ENCODE measurements at regions not wholly inside any gene's neighbourhood (a gene's known extent, or its start where the extent isn't known, plus 50 kb on each side); places are given as distances from the start of the nearest gene placed in this dataset.

- DNase-seq (ENCODE audit: low read depth): no peak
Measured at GRCh38 chr2:226378753-226379705, 420.6 kb downstream of the IRS1 start.

DNA sequence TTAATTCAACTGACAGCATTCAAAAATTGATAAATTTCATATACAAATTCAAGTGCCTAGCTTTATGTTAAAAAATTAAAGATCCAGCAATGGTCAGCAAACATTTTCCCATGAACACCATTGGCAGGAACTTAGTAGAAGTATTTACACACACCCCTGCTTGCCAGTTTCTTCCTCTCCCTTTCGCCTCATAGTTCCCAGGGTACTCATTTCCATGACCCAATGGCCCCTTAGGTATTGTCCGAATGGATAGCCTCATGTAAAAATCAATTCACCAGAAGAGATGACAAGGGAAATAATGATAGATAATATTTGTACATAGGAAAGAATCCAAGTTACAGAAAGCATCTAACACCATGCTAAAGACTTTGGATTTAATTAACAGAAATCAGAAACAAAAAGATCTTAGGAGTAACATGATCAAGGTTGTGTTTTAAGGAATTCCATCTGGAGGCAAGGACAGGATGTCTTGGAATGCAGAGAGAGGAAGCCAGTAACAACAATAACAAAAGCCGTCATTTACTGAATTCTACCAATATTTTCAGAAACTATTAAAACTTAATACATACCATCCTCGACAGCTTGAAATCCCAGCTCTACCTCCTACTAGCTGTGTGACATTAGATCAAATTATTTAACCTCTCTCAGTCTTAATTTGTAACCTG lies 423.0 kb downstream of the IRS1 start:
- no peak for DNase-seq (ENCODE audit: low read depth)

DNA sequence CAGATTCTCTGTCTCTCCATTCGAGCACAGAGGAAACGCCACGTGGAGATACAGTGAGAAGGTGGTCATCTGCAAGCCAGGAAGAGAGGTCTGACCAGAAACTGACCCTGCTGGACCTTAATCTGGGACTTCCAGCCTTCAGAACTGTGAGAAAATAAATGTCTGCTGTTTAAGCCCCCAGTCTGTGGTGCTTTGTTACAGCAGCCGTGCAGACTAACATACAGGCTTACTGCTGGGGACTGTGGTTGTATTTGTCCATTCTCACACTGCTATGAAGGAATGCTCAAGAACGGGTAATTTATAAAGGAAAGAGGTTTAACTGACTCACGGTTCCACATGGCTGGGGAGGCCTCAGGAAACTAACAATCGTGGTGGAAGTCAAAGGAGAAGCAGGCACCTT lies 432.7 kb downstream of the IRS1 start:
- no peak for DNase-seq (ENCODE audit: low read depth)

- no peak for DNase-seq (ENCODE audit: low read depth)
Measured at GRCh38 chr2:226364217-226364616, 435.4 kb downstream of the IRS1 start.

GRCh38 chr2:226362980-226363379 lies 436.6 kb downstream of the IRS1 start:
- peak; percentile 24 for DNase-seq (ENCODE audit: low read depth)

DNA sequence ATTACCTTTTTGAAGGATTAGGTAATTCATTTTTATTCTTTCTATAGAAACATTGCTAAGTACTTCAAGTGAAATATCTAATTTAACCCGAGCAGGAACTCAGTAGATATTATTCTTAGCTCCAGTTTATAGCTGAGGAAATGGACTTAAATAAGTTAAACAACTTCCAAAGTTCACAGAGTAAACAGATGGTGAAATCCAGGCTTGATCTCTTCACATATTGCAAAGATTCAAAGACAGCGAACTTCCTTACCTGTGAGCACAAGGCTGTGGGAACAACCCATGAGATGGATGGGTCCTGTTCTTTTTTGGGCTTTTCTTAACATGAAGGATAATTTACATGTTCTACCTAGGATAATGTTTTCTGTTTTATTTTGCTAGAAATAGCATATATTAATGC lies 439.0 kb downstream of the IRS1 start:
- no peak for DNase-seq (ENCODE audit: low read depth)

DNA sequence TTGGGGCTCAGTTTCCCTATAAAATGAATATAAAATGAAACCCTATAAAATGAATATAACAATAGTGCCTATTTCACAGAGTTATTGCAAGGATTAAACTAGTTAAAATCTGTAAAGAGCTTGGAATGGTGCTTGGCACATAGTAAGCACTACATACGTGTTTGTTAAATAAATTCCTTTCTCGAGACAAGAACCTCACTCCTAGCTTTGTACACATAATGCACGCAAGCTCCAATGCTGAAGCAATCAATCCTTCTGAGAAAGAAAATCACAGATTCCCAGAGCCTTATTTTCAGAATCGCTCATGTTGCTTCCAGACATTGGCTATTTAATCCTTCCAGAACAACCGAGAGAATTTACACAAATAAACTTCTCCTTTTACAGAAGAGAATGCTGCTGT lies 440.9 kb downstream of the IRS1 start:
- DNase-seq (ENCODE audit: low read depth): no peak

GRCh38 chr2:226357816-226358215 lies 441.8 kb downstream of the IRS1 start:
- DNase-seq (ENCODE audit: low read depth): no peak

DNA sequence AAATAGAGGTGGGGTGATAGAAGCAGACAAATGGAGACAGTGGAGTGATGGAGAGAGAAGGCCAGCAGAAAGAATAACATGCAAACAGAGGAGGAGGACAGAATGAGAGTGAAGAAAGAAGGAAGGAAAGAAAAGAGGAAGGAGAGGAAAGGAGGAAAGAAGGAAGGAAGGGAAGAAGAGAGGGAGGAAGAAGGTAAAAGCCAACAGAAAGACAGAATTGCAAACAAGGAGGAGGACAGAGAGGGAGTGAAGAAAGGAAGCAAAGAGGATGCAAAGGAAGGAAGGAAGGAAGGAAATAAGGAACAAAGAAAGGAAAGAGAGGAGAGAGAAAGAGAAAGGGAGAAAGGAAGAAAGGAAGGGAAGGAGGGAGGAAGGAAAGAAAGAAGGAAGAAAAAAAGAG lies 444.0 kb downstream of the IRS1 start:
- DNase-seq (ENCODE audit: low read depth): no peak

DNA sequence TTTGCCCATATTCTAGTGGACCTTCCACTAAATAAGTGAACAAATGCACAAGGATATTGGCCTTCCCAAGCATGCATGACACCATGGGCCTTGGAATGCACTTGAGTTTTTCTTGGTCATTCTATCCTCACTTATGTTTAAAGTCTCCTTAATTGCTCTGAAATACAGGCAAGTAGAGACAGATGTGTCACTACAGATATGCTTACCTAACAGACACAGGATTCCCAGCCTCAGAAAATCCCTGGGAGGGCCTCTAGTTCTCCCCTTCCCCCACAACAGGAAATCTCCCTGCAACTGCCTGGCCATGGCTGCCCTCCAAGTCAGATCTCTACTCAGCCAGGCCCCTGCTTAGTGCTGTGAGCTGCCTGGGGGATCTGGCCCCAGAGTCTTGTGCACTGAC lies 445.2 kb downstream of the IRS1 start:
- DNase-seq (ENCODE audit: low read depth): no peak

GRCh38 chr2:226352941-226353560 lies 446.6 kb downstream of the IRS1 start:
- DNase-seq (ENCODE audit: low read depth): no peak

DNA sequence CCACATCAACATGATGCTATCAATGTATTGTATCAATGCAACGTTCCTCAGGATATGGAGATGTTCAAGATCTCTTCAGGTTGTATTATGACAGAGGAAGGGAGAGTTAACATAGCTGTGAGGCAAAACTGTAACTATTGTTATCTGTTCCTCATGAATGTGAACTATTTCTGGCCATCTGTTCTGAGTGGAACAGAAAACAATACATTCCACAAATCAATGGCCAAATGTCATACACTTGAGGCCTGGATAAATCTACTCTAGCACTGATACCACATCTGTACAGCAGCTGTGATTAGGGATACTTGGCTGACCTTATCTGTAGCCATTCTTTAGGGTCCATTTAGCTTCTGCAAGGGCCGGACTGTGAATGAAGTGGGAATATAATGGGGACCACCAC lies 447.9 kb downstream of the IRS1 start:
- DNase-seq (ENCODE audit: low read depth): no peak

GRCh38 chr2:226339616-226340015 lies 460.0 kb downstream of the IRS1 start:
- no peak for DNase-seq (ENCODE audit: low read depth)

DNA sequence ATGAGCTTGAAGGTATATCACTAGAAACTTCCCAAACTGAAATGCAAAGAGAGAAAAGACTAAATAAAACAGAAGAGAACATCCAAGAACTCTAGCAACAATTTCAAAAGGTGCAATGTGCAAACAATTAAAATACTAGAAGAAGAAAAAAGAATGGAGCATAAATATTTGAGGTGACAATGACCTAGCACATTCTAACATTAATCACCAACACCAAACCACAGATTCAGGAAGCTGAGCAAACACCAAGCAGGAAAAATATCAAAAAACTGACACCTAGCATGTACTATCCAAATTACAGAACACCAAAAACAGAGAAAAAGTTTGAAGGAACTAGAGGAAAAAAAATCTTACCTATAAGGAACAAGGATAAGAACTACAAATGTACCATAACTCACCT lies 460.8 kb downstream of the IRS1 start:
- DNase-seq (ENCODE audit: low read depth): no peak

DNA sequence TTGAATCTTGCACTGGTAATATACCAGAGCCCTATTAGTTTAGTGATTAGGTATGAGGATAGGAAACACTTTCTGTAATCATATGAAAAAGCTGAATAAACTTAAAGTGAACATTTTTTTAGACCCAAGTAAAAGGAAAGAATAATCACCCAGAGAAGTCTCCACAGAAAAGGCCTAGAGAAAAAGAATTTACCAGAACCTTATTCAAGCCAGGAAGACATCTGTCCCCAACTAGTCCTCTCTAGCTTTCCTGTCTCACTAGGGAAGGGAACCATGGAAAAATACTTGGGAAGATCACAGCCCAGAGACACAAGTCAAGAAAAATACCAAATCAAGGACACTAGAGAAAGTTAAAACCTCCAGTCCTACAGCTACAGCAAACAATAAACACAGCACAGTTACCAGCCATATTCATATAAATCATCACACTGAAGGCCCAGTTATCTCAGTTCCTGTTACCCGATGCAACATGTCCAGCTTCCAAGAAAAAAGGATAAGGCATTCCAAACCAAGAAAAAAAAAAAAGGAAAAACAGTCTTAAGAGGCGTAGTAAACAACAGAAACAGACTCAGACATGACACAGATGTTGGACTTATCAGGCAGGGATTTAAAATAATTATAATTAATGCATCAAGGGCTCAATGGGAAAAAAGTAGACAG lies 461.5 kb downstream of the IRS1 start:
- DNase-seq (ENCODE audit: low read depth): no peak

- DNase-seq (ENCODE audit: low read depth): no peak
Measured at GRCh38 chr2:226336283-226336682, 463.3 kb downstream of the IRS1 start.

DNA sequence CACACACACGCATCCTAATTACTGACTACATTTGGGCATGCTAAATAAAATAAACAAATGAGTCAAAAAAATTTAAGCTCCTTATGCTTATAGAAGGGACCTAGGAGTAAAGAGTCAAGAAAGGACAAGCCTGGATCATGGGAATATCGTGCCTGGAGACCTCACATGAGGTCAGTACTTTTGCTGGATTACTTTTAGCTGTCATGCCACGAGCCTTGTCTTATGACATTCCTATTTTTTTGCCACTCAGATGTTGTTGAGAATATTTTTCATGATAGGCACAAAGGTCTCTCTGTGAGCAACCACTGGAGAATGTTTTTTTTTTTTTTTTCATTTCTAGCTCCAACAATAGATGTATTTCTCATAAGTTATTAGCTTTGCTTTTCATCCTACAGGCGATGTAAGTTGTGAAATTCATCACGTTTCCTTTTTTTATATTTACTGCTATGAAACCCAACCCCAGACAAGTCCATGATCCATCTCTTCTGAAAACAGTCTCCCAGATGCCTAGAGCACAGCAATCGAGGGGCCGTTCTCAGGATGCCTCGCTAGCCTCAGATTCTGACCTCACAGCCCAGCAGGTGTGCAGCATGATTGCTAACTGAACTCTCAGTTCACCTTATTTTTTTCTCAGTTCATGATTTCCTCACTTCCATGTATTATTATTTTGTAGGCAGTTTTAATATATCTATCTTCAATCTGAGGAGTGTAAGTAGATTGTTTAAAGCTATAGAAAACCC lies 464.5 kb downstream of the IRS1 start:
- no peak for DNase-seq (ENCODE audit: low read depth)

DNA sequence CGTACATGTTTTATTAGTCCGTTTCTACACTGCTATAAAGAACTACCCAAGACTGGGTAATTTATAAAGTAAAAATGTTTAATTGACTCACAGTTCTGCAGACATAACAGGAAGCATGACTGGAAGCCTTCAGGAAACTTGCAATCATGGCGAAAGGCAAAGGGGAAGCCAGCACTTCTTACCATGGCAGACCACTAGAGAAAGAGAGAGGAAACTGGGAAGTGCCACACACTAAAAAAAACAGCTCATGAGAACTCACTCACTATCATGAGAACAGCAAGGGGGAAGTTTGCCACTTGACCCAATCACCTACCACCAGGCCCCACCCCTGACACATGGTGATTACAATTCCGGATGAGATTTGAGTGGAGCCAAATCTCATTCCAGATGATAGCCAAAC lies 466.2 kb downstream of the IRS1 start:
- DNase-seq (ENCODE audit: low read depth): no peak

- no peak for DNase-seq (ENCODE audit: low read depth)
Measured at GRCh38 chr2:226330206-226330605, 469.4 kb downstream of the IRS1 start.

GRCh38 chr2:226329180-226329579 lies 470.4 kb downstream of the IRS1 start:
- no peak for DNase-seq (ENCODE audit: low read depth)

DNA sequence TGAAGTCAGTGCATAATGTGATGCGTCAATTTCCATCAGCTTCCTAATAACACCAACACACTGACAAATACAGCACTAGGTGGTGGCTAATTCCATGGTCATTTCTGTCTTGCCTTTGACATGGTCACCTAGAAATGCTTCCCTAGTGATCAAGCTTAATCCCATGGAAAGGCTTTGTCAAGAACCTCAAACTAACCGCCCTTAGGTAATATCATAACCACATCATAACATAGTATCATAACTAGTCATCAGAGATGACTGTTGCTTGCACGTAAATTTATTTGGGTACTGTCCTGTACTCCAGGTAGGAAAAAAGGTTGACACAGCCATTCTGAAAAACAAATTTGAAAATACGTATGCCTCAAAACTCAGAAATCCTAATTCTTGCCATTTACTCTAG lies 471.8 kb downstream of the IRS1 start:
- no peak for DNase-seq (ENCODE audit: low read depth)

DNA sequence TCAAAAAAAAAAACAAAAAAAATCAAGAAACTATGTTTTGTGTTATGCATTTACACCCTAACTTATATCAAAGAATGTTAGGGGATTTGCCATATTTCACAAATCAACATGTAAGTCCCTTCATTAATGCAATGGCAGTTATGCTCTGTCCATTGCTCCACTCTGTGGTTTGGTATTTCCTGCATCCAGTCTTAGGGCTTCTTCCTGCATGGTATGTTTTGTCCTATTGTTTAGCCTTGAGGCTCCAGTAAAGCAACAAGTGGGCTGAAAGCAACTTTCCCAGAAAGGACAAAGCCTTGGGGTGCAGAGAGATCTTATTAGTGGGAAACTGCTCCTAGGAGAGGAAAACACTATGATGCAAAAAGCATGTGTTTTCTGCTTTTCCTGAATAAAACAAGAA lies 474.1 kb downstream of the IRS1 start:
- no peak for DNase-seq (ENCODE audit: low read depth)

All from HS-5 (cell line).